Left ventricle myocardium inferior (tissue), 1 donor: ENCODE measurements at regions not wholly inside any gene's neighbourhood (a gene's known extent, or its start where the extent isn't known, plus 50 kb on each side); places are given as distances from the start of the nearest gene placed in this dataset.

Experiments used
- DNase-seq: peaks from one replicate; pipeline ENCODE4 v3.0.0-alpha.2; 2020
- H3K27ac ChIP-seq: fragments of 200-600 bp; replicated peaks from 2 replicates; pipeline ENCODE4 v1.8.0; 2021
- H3K27me3 ChIP-seq: fragments of 200-600 bp; 2 replicates; pipeline ENCODE4 v1.8.0; 2021; ENCODE audit warnings: low read depth
- H3K36me3 ChIP-seq: fragments of 200-600 bp; 2 replicates; pipeline ENCODE4 v1.8.0; 2021
- H3K4me1 ChIP-seq: fragments of 200-600 bp; 2 replicates; pipeline ENCODE4 v1.8.0; 2021
- H3K4me3 ChIP-seq: fragments of 200-600 bp; 2 replicates; pipeline ENCODE4 v1.8.0; 2021; ENCODE audit warnings: mild to moderate bottlenecking, moderate library complexity
- H3K9me3 ChIP-seq: fragments of 200-600 bp; replicated peaks from 2 replicates; pipeline ENCODE4 v1.8.0; 2021
- intact Hi-C: fragments of 100-400 bp; cut with micrococcal nuclease; formaldehyde crosslinking; loops from one replicate; pipeline ENCODE4 v1.11.0; 2022
- TF ChIP-seq, protein P1 (sequence below): fragments of 200-600 bp; IDR thresholded peaks from 2 replicates; pipeline ENCODE4 v1.8.0; 2021; ENCODE audit warnings: antibody characterized with exemption, mild to moderate bottlenecking, borderline replicate concordance
- donor health status: DM: no; HTN: yes; CAD: no; lungs with severe emphysema.

DNA sequence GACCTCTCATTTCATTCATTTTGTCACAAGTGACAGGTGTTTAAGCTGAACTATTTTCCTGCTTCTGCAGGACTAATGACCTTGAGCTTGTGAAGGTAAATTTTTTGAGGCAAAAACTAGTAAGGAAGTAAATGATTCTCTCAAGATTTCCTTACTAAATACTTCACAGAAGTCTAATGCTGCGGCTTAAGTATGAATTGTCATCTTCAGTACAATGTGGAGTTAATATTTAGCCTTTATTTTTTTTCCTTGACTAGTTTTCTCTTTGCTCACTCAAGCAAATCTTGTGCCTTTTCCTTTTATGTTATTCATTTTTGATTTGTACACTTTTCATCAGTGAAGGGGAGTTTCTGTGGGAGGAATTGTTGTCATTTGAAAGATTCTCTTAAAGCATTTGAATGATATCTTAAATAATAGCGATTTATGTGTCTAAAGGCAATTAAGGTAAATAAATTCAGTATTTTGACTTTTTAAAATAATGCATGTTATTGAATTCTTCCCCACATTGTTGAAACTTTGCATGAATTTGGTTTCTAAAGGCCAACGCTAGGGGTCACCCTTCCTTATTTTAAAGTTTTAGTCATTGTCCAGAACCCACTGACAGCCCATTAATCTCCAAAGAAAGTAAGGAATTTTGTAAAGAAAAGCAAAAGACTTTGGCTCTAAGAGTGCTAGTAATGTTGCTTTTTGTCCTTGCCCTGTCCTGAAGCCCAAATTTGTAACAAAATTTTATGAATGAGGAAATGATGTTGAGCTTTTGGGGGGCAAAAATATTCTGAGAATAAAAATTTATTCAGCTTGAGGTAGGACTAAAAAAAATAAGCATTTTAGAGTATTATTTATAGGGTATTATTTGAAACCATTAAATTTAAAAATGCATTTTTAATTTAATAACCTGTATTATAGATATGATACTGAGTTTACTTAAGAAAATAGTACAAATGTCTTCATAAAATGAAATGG, 157.4 kb upstream of the LAMA2 start:
- H3K27ac ChIP-seq, result no peak overlapping the region
- DNase-seq, result no peak

DNA sequence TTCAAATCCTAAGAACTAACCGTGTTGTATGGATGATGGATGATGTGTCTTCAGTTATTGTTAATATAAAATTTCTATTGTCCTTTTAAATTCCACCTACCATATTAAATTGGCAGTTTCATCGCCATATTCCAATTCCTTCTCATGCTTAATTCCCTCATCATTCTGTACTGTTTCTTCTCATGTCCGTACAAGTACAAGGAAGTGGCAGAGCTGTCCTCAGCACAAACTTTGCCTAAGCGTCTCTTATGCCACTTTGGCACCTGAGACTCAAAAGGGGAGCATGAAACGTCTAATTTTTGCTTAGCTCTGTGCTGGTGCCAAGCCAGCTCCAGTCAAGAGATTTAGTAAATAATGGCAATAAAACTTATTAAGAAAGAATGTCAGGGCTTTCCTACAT, 158.2 kb upstream of the LAMA2 start:
- Histone ChIP-seq H3K4me1 (no peaks in the 10 kb centered on the region), H3K4me3 (no peak overlapping the region), H3K27ac (no peak overlapping the region), H3K36me3 (no peaks in the 10 kb centered on the region), H3K9me3 (no peaks in the 10 kb centered on the region), H3K27me3 (no peaks in the 10 kb centered on the region)
- intact Hi-C loops, result no loop called here
- TF ChIP-seq, protein P1, sequence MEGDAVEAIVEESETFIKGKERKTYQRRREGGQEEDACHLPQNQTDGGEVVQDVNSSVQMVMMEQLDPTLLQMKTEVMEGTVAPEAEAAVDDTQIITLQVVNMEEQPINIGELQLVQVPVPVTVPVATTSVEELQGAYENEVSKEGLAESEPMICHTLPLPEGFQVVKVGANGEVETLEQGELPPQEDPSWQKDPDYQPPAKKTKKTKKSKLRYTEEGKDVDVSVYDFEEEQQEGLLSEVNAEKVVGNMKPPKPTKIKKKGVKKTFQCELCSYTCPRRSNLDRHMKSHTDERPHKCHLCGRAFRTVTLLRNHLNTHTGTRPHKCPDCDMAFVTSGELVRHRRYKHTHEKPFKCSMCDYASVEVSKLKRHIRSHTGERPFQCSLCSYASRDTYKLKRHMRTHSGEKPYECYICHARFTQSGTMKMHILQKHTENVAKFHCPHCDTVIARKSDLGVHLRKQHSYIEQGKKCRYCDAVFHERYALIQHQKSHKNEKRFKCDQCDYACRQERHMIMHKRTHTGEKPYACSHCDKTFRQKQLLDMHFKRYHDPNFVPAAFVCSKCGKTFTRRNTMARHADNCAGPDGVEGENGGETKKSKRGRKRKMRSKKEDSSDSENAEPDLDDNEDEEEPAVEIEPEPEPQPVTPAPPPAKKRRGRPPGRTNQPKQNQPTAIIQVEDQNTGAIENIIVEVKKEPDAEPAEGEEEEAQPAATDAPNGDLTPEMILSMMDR, result no peak
- DNase-seq, result no peak

More for the DNA sequence above, 157.4 kb upstream of the LAMA2 start:
- Histone ChIP-seq H3K27me3 (no peaks in the 10 kb centered on the region), H3K4me3 (no peak overlapping the region), H3K4me1 (no peaks in the 10 kb centered on the region), H3K9me3 (no peaks in the 10 kb centered on the region), H3K36me3 (no peaks in the 10 kb centered on the region)
- intact Hi-C loops, result no loop called here
- TF ChIP-seq, protein P1, result peak; percentile 67

DNA sequence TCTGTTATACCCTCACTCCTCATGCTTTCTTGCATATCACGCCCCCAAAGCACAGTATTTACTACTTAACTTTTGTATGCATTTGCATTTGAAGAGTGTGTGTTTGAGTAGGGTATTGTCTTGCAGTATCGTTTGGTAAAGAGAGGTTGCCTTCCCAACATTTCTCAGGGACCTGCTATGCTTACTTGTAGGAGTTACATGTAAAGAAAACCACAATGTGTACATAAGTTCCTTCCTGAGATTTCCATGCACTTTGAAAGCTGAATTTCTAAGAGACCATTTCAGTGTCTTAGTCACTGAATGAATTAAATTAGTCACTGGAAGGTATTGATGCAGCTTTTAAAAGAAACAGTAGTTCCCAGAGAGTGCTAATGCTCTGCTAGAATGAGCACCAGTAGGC, 159.3 kb upstream of the LAMA2 start:
- intact Hi-C loops, result no loop called here
- Histone ChIP-seq H3K36me3 (no peaks in the 10 kb centered on the region), H3K4me3 (no peak overlapping the region), H3K9me3 (no peaks in the 10 kb centered on the region), H3K27me3 (no peaks in the 10 kb centered on the region), H3K27ac (no peak overlapping the region), H3K4me1 (no peaks in the 10 kb centered on the region)
- no peak for DNase-seq
- TF ChIP-seq, protein P1, result no peak

DNA sequence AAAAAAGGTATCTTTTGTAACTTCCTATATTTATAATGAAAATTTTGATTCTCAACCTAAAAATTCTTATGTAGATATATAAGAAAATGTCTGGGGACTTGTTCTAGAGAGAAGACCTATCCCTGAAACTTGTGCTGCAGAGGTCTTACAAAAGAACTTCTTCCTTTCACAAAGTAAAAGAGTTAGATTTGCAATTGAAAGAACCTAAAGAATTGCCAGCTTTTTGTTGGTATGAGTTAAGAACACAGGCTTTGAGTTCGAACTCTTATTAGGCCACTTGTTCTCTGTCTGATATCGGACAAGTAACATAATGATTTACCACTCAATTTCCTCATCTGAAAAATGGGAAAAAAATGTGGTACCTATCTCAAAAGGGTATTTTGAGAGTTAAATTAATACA, 162.0 kb upstream of the LAMA2 start:
- Histone ChIP-seq H3K9me3 (no peaks in the 10 kb centered on the region), H3K4me1 (no peaks in the 10 kb centered on the region), H3K36me3 (no peaks in the 10 kb centered on the region), H3K27ac (no peak overlapping the region), H3K4me3 (no peak overlapping the region), H3K27me3 (no peaks in the 10 kb centered on the region)
- intact Hi-C loops, result no loop called here
- no peak for DNase-seq
- TF ChIP-seq, protein P1, result no peak

DNA sequence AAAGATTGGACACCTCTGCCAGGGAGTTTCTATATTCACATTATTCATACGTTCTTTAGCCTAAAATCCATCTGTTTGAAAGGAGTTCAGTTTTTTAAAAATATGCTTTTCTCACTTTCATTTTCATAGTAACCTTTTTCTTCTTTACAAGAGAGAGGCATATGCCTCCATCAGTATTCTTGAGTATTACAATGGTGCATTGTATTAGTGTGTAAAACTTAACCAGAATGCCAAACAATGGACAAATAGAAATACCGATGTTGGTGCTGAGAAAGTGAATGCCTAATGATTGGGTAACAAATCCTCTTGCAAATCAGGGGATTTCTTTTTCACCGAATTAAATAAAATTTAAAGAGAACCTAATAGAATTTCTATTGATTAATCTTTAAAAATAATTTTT, 163.2 kb upstream of the LAMA2 start:
- no peak overlapping the region for H3K27ac ChIP-seq
- DNase-seq, result no peak
- intact Hi-C loops, result no loop called here
- TF ChIP-seq, protein P1, result no peak
- H3K36me3 ChIP-seq, result no peaks in the 10 kb centered on the region
- no peaks in the 10 kb centered on the region for H3K9me3 ChIP-seq
- no peaks in the 10 kb centered on the region for H3K27me3 ChIP-seq
- H3K4me1 ChIP-seq, result no peaks in the 10 kb centered on the region
- no peak overlapping the region for H3K4me3 ChIP-seq
